HS-27A (cell line): ENCODE measurements at regions not wholly inside any gene's neighbourhood (a gene's known extent, or its start where the extent isn't known, plus 50 kb on each side); places are given as distances from the start of the nearest gene placed in this dataset.
"Not testable (repeated sequence)": the region's sequence is repeated elsewhere in the genome, so short reads cannot be mapped to it uniquely, and the experiment has no call there.

Experiments
- DNase-seq: peaks from one replicate; pipeline ENCODE4 v3.0.0-alpha.2; 2012; ENCODE audit warnings: low read depth, missing footprints

GRCh38 chr12:93080452-93080851, 151.4 kb upstream of the EEA1 start:
- DNase-seq, result no peak

GRCh38 chr12:93080994-93081809, 152.1 kb upstream of the EEA1 start:
- DNase-seq, result peak; percentile 70

GRCh38 chr12:93081810-93082165, 152.7 kb upstream of the EEA1 start:
- no peak for DNase-seq

GRCh38 chr12:93085383-93086287, 156.5 kb upstream of the EEA1 start:
- no peak for DNase-seq

DNA sequence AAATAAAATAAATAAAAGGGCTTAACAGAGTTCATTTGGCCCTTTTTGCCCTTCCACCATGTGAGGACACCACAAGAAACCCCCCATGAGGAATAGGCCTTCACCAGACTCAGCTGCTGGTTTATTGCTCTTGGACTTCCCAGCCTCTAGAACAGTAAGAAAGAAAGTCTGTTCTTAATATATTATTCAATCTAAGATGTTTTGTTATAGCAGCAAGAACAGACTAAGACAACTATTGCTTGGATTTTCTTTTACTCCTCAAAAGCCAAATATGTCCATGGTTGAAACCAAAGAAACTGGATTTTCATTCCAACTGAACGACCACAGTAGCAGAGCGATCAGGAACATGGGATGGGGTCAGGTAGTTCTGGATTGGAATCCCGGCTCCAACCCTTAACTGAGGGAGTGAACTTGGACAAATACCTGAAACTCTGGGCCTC, 157.2 kb upstream of the EEA1 start:
- no peak for DNase-seq

GRCh38 chr12:93087840-93088610, 158.9 kb upstream of the EEA1 start:
- no peak for DNase-seq

DNA sequence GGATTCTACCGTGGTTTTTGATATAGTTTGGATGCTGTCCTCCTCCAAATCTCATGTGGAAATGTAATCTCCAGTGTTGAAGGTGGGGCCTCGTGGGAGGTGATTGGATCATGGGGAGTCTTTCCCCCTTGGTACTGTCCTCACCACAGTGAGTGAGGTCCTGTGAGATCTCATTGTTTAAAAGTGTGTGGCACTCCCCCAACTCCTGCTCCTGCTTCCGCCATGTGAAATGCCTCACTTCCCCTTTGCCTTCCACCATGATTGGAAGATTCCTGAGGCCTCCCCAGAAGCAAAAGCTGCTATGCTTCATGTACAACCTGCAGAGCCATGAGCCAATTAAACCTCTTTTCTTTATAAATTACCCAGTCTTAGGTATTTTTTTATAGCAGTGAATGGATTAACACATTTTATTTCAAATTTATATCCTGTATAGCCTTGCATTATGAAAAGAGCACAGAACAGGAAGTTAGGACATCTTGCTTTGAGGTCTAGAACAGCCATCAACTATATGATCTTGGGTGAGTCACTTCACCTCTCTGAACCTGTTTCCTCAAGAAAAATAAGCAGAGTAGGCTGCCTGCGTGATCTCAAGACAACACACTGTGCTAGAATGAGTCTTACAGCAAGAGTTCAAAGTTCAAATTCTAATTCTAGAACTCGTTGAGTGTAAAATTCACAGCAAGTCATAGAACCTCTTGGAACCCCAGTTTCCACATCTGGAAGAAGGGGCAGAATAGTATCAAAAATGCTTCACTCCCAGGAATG, 160.9 kb upstream of the EEA1 start:
- peak; percentile 67 for DNase-seq

DNA sequence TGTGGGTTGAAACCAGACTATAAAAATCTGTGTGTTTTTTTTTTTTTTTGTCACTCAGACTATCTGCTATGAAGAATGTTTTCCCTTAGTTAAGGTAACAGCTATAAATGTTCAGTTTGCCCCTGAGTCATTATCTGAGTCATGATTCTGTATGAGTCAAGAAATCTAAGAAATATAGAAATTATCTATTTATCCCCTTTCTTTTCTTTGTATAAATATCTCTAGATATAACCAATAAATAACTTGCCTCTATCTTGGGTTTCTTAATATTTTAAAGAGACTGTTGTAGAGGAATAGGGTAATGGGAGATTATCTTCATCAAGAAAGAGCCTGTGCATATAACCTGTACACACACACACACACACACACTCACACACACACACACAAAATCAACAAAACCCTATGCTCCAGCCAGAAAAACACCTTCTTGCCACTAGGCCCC, 161.7 kb upstream of the EEA1 start:
- DNase-seq, result peak; percentile 56

DNA sequence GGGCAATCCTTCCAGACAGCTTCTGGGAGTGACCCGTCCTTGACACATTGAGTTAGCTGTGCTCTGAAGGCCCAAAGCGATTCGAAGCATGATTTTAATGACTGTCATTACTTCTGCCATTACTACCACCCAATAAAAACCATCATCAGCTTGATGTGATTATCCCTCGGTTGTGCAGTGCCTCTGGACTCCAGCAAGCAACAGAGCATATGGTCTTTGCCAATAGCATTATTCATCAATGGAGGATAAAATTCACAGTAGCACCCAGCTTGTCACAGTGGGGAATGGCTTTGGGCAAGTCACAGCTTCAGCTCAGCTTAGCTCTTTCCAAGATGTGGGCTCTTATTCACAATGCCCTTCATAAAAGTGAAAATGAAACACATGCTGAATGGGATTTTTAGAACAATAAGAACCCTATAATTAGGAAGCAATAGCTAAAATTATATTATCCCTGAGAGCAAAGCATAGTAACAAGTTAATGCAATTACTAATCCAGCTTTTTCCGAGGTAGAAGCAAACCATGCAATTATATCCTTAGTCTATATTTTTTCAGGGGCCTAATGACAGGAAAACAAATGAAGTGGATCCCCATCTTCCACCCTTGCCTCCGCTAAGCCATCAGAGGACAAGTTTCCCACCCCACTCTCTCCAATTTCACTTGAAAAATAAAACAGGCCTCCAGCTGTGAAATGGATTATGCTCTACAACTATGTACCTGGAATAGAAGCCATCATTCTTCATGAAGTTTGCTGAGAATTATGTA, 163.0 kb upstream of the EEA1 start:
- DNase-seq, result no peak

DNA sequence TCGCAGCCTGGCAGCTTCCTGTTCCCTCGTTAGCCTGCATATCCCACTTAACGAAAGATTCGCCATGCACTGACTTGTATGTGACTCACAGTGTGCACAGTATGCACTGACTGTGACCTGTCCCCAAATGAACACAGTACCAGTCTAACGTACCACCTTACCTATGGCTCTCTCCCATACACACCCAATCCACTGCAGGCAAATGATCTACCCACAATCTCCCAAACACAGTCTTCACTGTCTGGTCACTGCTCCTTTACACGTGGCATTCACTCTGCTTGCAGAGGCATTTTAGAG, 163.5 kb upstream of the EEA1 start:
- no peak for DNase-seq

DNA sequence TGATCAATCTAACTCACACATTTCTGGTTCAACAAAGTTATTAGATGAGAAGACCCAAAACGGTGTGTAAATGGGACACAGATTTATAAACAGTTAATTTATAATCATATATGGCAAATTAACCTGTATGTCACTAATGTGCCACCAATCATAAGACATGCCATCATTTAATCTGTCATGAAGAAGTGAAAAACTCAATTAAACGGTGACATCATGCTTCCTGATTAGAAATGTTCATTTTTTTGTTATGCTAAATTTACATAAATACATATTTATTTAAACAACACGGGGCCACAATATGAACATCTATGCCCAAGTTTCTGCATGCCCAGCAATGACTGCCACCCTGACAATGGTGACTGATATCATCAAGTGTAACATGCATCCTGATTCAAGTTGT, 164.1 kb upstream of the EEA1 start:
- no peak for DNase-seq

- DNase-seq, result not testable (repeated sequence)
Observed at GRCh38 chr12:93094222-93094621, 165.1 kb upstream of the EEA1 start.

DNA sequence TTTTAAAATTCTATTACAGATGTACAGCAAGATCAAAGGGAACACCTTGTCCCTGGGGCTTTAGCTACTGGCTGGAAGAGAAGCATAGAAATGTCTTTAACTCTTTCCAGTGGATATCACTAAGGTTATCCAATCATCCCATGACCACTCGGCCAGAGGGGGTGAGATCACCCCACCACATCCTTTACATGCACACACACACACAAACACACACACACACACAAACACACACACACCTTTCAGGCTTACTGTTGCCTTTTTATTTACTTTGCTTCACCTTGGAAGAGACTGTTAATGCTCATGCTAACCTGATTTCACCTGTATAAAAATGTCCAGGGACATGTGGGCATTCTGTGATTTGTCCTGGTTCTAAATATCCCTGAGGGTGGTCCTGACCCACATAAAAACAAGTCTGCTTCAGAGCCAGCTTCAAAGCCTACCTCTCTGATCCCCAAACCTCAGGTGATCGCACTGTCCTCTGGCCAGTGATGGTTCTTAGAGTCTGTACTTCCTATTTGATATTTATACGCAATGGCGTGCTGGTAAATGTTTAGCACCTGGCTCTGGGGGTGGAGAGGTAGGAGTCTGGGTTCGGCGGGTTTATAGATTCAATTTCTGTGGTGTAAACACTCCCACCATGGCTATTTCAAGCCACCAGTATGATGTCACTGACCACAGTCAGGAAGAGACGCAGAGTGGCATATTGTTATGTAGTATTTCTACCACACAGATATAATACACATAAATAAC, 166.1 kb upstream of the EEA1 start:
- no peak for DNase-seq

DNA sequence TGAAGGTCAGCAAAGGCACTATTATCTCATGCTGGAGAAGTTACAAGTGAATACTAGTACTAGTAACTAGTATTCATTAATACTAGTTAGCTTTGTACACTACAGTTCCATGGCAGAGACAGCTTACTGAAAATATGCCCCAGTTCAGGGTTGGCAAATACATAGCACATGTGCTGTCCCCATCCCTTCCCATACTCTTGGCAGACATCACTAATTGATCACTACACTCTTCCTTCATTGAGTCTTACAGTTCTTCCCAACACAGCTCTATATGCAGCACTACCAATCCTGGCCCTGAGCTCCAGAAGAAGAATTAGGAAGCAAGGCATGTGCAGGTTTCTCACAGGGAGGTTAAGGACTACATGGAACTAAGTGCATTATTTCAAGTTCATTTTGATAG, 168.3 kb upstream of the EEA1 start:
- DNase-seq, result no peak

DNA sequence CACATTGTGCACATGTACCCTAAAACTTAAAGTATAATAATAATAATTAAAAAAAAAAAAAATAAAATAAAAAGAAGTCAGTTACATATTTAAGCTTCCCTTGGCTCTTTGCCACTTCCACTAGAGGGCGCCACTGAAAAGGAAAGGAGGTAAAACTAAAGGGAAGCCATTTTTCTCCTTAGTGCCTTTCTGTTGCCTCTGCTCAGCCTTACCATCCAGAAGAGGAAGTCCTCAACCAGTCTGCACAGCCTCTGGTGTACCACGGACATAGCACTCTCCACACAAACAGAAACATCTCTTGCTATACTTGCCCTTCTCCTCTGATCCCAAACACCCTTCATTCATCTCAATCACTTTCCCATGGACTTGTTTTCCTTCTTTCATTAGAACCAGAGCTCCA, 169.0 kb upstream of the EEA1 start:
- DNase-seq, result no peak

GRCh38 chr12:93099792-93100191, 170.7 kb upstream of the EEA1 start:
- no peak for DNase-seq

DNA sequence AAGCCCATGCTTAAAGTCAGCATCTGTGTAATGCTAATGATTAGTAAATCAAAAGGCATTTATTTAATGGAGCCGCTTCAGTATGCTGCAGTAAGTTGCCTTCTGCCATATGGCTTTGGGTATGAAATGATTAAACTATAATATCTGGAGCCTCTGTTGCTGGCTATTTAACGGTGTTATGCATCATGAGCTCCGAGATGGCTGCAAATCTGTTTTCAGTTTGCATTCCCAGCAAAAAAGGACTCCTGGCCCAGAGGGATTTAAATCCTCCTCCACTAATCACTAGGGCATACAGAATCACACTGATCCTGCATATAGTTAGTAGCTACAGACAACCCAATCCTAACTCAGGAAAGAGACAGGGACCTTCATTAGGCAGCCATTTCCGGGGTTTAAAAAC, 171.5 kb upstream of the EEA1 start:
- DNase-seq, result no peak

DNA sequence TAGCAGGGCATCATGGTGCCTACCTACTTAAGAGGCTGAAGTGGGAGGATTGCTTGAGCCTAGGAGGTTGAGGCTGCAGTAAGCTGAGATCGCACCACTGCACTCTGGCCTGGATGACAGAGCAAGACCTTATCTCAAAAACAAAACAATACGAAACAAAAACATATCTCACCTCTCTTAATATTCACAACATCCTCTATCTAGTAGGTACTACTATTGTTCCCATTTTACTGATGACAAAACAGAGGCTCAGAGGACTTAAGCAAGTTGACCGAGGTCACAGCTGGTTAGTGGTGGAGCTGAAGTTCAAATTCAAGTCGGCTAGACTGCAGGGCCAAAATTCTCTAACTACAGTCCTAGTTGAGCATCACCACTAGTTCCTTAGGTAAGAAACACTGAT, 172.3 kb upstream of the EEA1 start:
- no peak for DNase-seq

- no peak for DNase-seq
Observed at GRCh38 chr12:93102312-93102711, 173.2 kb upstream of the EEA1 start.

GRCh38 chr12:93102744-93103143, 173.6 kb upstream of the EEA1 start:
- DNase-seq, result no peak
